ENCODE measurements at regions not wholly inside any gene's neighbourhood (a gene's known extent, or its start where the extent isn't known, plus 50 kb on each side); places are given as distances from the start of the nearest gene placed in this dataset.
A peak's percentile ranks its signal among the peaks of the same experiment; 100 is the strongest.

DNA sequence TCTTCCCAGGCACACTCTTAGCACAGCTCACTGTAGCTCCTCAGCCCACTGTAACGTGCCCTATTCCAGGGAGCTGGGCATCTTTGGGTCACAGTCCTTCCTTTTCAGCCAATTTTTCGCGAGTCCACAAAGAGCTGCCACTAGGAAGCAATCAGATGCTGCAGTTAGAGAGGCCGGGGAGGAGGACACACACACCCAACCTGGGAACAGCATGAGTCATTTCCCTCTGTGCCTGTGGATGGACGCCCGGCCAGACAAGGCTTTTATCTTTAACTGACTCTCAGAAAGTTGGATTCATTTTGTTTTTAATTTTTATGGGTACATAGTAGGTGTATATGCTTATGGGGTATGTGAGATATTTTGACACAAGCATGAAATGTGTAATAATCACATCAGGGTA, 918.6 kb downstream of the UQCRFS1 start (continued):
- no peak for TF ChIP-seq ZBTB43 (CRISPR knock-in tag; IDR thresholded peaks at IDR 0.05)

GRCh38 chr19:28293685-28294084, 919.3 kb downstream of the UQCRFS1 start:
- Mint-ChIP-seq H3K4me1 (peaks cover 53% of the 10 kb centered on the region), H3K36me3 (no peaks in the 10 kb centered on the region), H3K27ac (no peak overlapping the region), H3K9me3 (peaks cover 6% of the 10 kb centered on the region; the same call in 1 of the 2 replicates), H3K27me3 (ENCODE audit: low read depth) (no peaks in the 10 kb centered on the region), H3K4me3 (no peak overlapping the region)
- ChIA-PET CTCF (interaction anchor here (1.1 to 1.3 kb wide), 3 partner anchors 53 to 443 kb away, joined by 3 to 5 read pairs (median 4); no protein-coding TSS in a partner anchor), POLR2A (no interaction called here)
- no peak for DNase-seq (ENCODE audit: low spot score)
- ATAC-seq = no peak
- TF ChIP-seq SP1 (CRISPR knock-in tag; conservative IDR thresholded peaks at IDR 0.05) = no peak
- no peak for TF ChIP-seq USF2 (CRISPR knock-in tag; IDR thresholded peaks at IDR 0.05)
- TF ChIP-seq NR2C2 (CRISPR knock-in tag; IDR thresholded peaks at IDR 0.05) = no peak
- no peak for TF ChIP-seq FOXP1 (CRISPR knock-in tag; IDR thresholded peaks at IDR 0.05; ENCODE audit: borderline replicate concordance)
- no peak for TF ChIP-seq ZSCAN18 (CRISPR knock-in tag; IDR thresholded peaks at IDR 0.05)
- TF ChIP-seq, protein P1, sequence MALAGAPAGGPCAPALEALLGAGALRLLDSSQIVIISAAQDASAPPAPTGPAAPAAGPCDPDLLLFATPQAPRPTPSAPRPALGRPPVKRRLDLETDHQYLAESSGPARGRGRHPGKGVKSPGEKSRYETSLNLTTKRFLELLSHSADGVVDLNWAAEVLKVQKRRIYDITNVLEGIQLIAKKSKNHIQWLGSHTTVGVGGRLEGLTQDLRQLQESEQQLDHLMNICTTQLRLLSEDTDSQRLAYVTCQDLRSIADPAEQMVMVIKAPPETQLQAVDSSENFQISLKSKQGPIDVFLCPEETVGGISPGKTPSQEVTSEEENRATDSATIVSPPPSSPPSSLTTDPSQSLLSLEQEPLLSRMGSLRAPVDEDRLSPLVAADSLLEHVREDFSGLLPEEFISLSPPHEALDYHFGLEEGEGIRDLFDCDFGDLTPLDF (CRISPR knock-in tag; IDR thresholded peaks at IDR 0.05) = no peak
- no peak for TF ChIP-seq OVOL2 (CRISPR knock-in tag; IDR thresholded peaks at IDR 0.05; ENCODE audit: borderline replicate concordance)
- TF ChIP-seq ZBTB21 (CRISPR knock-in tag; IDR thresholded peaks at IDR 0.05; ENCODE audit: borderline replicate concordance) = no peak
- no peak for TF ChIP-seq ZNF263 (CRISPR knock-in tag; IDR thresholded peaks at IDR 0.05; ENCODE audit: low read depth)
- no peak for TF ChIP-seq FOXJ3 (CRISPR knock-in tag; IDR thresholded peaks at IDR 0.05; ENCODE audit: borderline replicate concordance)
- no peak for TF ChIP-seq RORB (CRISPR knock-in tag; IDR thresholded peaks at IDR 0.05)
- TF ChIP-seq ZNF138 (CRISPR knock-in tag; conservative IDR thresholded peaks at IDR 0.05) = no peak

GRCh38 chr19:28292822-28293500, 920.0 kb downstream of the UQCRFS1 start:
- no peaks in the 10 kb centered on the region for H3K27me3 Mint-ChIP-seq (ENCODE audit: low read depth)
- H3K4me3 Mint-ChIP-seq = peak overlapping the region; percentile 30
- no peaks in the 10 kb centered on the region for H3K36me3 Mint-ChIP-seq
- ATAC-seq = peak; percentile 69
- H3K27ac Mint-ChIP-seq = peak overlapping the region; percentile 95
- peaks cover 60% of the 10 kb centered on the region for H3K4me1 Mint-ChIP-seq
- H3K9me3 Mint-ChIP-seq = peaks cover 6% of the 10 kb centered on the region; the same call in 1 of the 2 replicates
- TF ChIP-seq NFE2L1 (CRISPR knock-in tag; IDR thresholded peaks at IDR 0.05) (no peak), ZNF121 (CRISPR knock-in tag; IDR thresholded peaks at IDR 0.05) (peak; percentile 22; the same call in 1 of the 2 replicates)
- CTCF ChIA-PET = interaction anchor here (0.9 to 1.8 kb wide), 5 partner anchors 11 to 341 kb away, joined by 3 to 7 read pairs (median 3); no protein-coding TSS in a partner anchor
- POLR2A ChIA-PET = interaction anchor here (0.6 kb wide), 1 partner anchor 563 kb away, joined by 6 read pairs; no protein-coding TSS in a partner anchor
- peak; percentile 45 for DNase-seq (ENCODE audit: low spot score)

- peak overlapping the region; percentile 55 for H3K27ac Mint-ChIP-seq
- ChIA-PET POLR2A (no interaction called here), CTCF (interaction anchor here (1.8 kb wide), 2 partner anchors 49 to 342 kb away, joined by 4 to 7 read pairs; no protein-coding TSS in a partner anchor)
- H3K4me1 Mint-ChIP-seq = peaks cover 67% of the 10 kb centered on the region
- H3K36me3 Mint-ChIP-seq = no peaks in the 10 kb centered on the region
- no peak overlapping the region for H3K4me3 Mint-ChIP-seq
- H3K27me3 Mint-ChIP-seq (ENCODE audit: low read depth) = no peaks in the 10 kb centered on the region
- H3K9me3 Mint-ChIP-seq = peaks cover 6% of the 10 kb centered on the region; the same call in 1 of the 2 replicates
- ATAC-seq (no peak), DNase-seq (ENCODE audit: low spot score) (no peak)
- TF ChIP-seq GTF2I (CRISPR knock-in tag; conservative IDR thresholded peaks at IDR 0.05) (no peak), ATF6 (CRISPR knock-in tag; IDR thresholded peaks at IDR 0.05) (no peak), ZNF121 (CRISPR knock-in tag; IDR thresholded peaks at IDR 0.05) (no peak), ATF1 (CRISPR knock-in tag; IDR thresholded peaks at IDR 0.05) (no peak), HMGXB4 (CRISPR knock-in tag; IDR thresholded peaks at IDR 0.05) (no peak), ZNF232 (CRISPR knock-in tag; IDR thresholded peaks at IDR 0.05) (no peak), KAT7 (CRISPR knock-in tag; IDR thresholded peaks at IDR 0.05; ENCODE audit: borderline replicate concordance) (no peak)
Observed at GRCh38 chr19:28291874-28292273, 921.1 kb downstream of the UQCRFS1 start.

Data from WTC11 (cell line).